HepG2 (cell line): ENCODE measurements at regions not wholly inside any gene's neighbourhood (a gene's known extent, or its start where the extent isn't known, plus 50 kb on each side); places are given as distances from the start of the nearest gene placed in this dataset.

Experiments used
- ATAC-seq: fragments of 200-7000 bp; cut with Tn5 transposase; 3 replicates; pipeline ENCODE4 v1.9.1; 2020; ENCODE audit warnings: mild to moderate bottlenecking, moderate library complexity
- BruUV-seq: library from RNA; stranded (reverse); fragments of 400-500 nt; replicated peaks from 2 replicates; lab custom pipeline; 2021; lab: Mats Ljungman, UMichigan
- CTCF ChIA-PET: fragments of 300-600 bp; formaldehyde crosslinking; extraction: SDS; loops from one replicate; lab custom pipeline; 2021; ENCODE audit warnings: low total read pairs, inconsistent platforms, low intra/inter-chr PET ratio; lab: Yijun Ruan, JAX
- POLR2A ChIA-PET: fragments of 350-600 bp; sonication (Branson Sonifier 250); formaldehyde crosslinking; loops from one replicate; lab custom pipeline; 2020; ENCODE audit warnings: antibody characterized with exemption, inconsistent platforms; lab: Yijun Ruan, JAX
- DNase-seq: peaks from one replicate; pipeline ENCODE4 v3.0.0-alpha.2; 2015; ENCODE audit warnings: low spot score
- FAIRE-seq: peaks from 3 replicates; lab custom pipeline; 2011; peaks lifted over from hg19 to GRCh38; lab: Jason Lieb, UNC
- H2AFZ ChIP-seq: one replicate; pipeline ENCODE4 v1.6.1; 2011; ENCODE audit warnings: low read length, inconsistent platforms
- H3K27ac ChIP-seq: fragments of 300-600 bp; 3 replicates; pipeline ENCODE4 v1.8.0; 2011; ENCODE audit warnings: mixed run types, mild to moderate bottlenecking, mixed read lengths, low read length, inconsistent platforms; ENCODE audit not compliant: insufficient read depth; ENCODE audit errors: extremely low read length
- H3K27me3 ChIP-seq, 2 experiments: fragments of 200-600 bp in 1 of 2; 2 replicates in 1 of 2; 3 replicates in 1 of 2; pipeline versions ENCODE4 v1.6.0 to v1.8.0; 2011; ENCODE audit warnings: low read length in 2 of 2, mild to moderate bottlenecking in 2 of 2, moderate library complexity in 2 of 2, inconsistent platforms in 1 of 2; ENCODE audit not compliant: insufficient read depth in 2 of 2, control insufficient read depth in 1 of 2
- H3K36me3 ChIP-seq, 2 experiments: fragments of 200-600 bp in 1 of 2; replicated peaks in 1 of 2; 2 replicates in 1 of 2; 3 replicates in 1 of 2; pipeline versions ENCODE4 v1.5.1 to v1.8.0; 2011; ENCODE audit warnings: low read length in 2 of 2, inconsistent platforms in 1 of 2; ENCODE audit not compliant: insufficient read depth in 2 of 2, control insufficient read depth in 1 of 2
- H3K4me1 ChIP-seq: 2 replicates; pipeline ENCODE4 v1.5.1; 2012; ENCODE audit warnings: low read length, inconsistent platforms; ENCODE audit not compliant: insufficient read depth
- H3K4me2 ChIP-seq: 2 replicates; pipeline ENCODE4 v1.6.0; 2011; ENCODE audit warnings: low read depth, low read length, inconsistent platforms
- H3K4me3 ChIP-seq, 3 experiments: fragments of 200-600 bp in 1 of 3; sonication (generic), shearing (Covaris generic) in 1 of 3; replicated peaks in 1 of 3; 2 replicates each; pipeline ENCODE4 v1.5.1; 2011 to 2016; ENCODE audit warnings: low read length in 3 of 3, inconsistent platforms in 2 of 3, low read depth in 2 of 3, mild to moderate bottlenecking in 2 of 3, control low read depth in 1 of 3, mixed read lengths in 1 of 3; ENCODE audit not compliant: insufficient read depth in 1 of 3
- H3K79me2 ChIP-seq: one replicate; pipeline ENCODE4 v1.6.1; 2011; ENCODE audit warnings: low read length, inconsistent platforms; ENCODE audit not compliant: insufficient read depth
- H3K9ac ChIP-seq: 2 replicates; pipeline ENCODE4 v1.6.0; 2011; ENCODE audit warnings: mild to moderate bottlenecking, low read depth, low read length, inconsistent platforms; ENCODE audit not compliant: insufficient read depth
- H3K9me3 ChIP-seq: 2 replicates; pipeline ENCODE4 v1.5.1; 2012; ENCODE audit warnings: mild to moderate bottlenecking, low read length
- H4K20me1 ChIP-seq: 2 replicates; pipeline ENCODE4 v1.6.0; 2011; ENCODE audit warnings: inconsistent platforms, mild to moderate bottlenecking, low read length, moderate library complexity; ENCODE audit not compliant: insufficient read depth
- HHEX ChIP-seq: IDR thresholded peaks from 2 replicates; pipeline ENCODE4 v1.6.1; 2016; ENCODE audit warnings: control low read depth
- HOXA9 ChIP-seq: sonication (generic); formaldehyde crosslinking; IDR thresholded peaks from 2 replicates; pipeline ENCODE4 v1.8.1; 2022; ENCODE audit warnings: missing genetic modification reagents, mild to moderate bottlenecking, moderate library complexity, borderline replicate concordance
- ISX ChIP-seq: sonication (generic); formaldehyde crosslinking; conservative IDR thresholded peaks from 2 replicates; pipeline ENCODE4 v1.5.0; 2020; ENCODE audit warnings: missing genetic modification reagents
- MLLT10 ChIP-seq: sonication (generic); formaldehyde crosslinking; IDR thresholded peaks from 2 replicates; pipeline ENCODE4 v1.4.0; 2020; ENCODE audit warnings: missing genetic modification reagents
- TARDBP ChIP-seq: sonication (generic); formaldehyde crosslinking; IDR thresholded peaks from 2 replicates; pipeline ENCODE4 v1.8.0; 2022; ENCODE audit warnings: mild to moderate bottlenecking, missing genetic modification reagents
- ZNF251 ChIP-seq: sonication (generic); formaldehyde crosslinking; IDR thresholded peaks from 2 replicates; pipeline ENCODE4 v1.9.0; 2021; ENCODE audit warnings: mild to moderate bottlenecking, missing genetic modification reagents
- ZNF260 ChIP-seq: sonication (generic); formaldehyde crosslinking; IDR thresholded peaks from 2 replicates; pipeline ENCODE4 v1.4.0; 2020; ENCODE audit warnings: missing genetic modification reagents, low read depth, mild to moderate bottlenecking, borderline replicate concordance
- ZNF720 ChIP-seq: sonication (generic); formaldehyde crosslinking; IDR thresholded peaks from 2 replicates; pipeline ENCODE4 v1.4.0; 2020; ENCODE audit warnings: missing genetic modification reagents
- WGBS: methylation state at CpG from one replicate; pipeline ENCODE4 v1.1.6; 2017; ENCODE audit warnings: low lambda C conversion rate; 5-methylcytosine and 5-hydroxymethylcytosine counted together
- in situ Hi-C: cut with HindIII; loops from 2 replicates; pipeline ENCODE4 v1.10.0; 2017; ENCODE audit warnings: low pct_unique_long_range_greater_than_20kb; ENCODE audit not compliant: extremely low pct_ligation_motif_present
- intact Hi-C: fragments of 100-400 bp; cut with micrococcal nuclease; formaldehyde crosslinking; loops from one replicate; pipeline ENCODE4 v1.10.0; 2022; ENCODE audit not compliant: unreplicated experiment
- TF ChIP-seq, protein P1 (sequence below): sonication (generic); formaldehyde crosslinking; IDR thresholded peaks from 2 replicates; pipeline ENCODE4 v1.4.0; 2020; ENCODE audit warnings: mild to moderate bottlenecking, missing genetic modification reagents, borderline replicate concordance
- TF ChIP-seq, protein P2 (sequence below): sonication (generic); formaldehyde crosslinking; IDR thresholded peaks from 2 replicates; pipeline ENCODE4 v1.5.1; 2020; ENCODE audit warnings: missing genetic modification reagents, mild to moderate bottlenecking, borderline replicate concordance
- TF ChIP-seq, protein P3 (sequence below): sonication (generic); formaldehyde crosslinking; IDR thresholded peaks from 2 replicates; pipeline ENCODE4 v1.4.0; 2020; ENCODE audit warnings: missing genetic modification reagents; ENCODE audit errors: not compliant biosample characterization
- TF ChIP-seq, protein P4 (sequence below): sonication (generic); formaldehyde crosslinking; IDR thresholded peaks from 2 replicates; pipeline ENCODE4 v1.5.0; 2020; ENCODE audit warnings: missing genetic modification reagents
- TF ChIP-seq, protein P5 (sequence below): IDR thresholded peaks from 2 replicates; pipeline ENCODE4 v1.6.1; 2016; ENCODE audit warnings: low read depth, control low read depth
- TF ChIP-seq, protein P6 (sequence below): sonication (generic); formaldehyde crosslinking; IDR thresholded peaks from 2 replicates; pipeline ENCODE4 v1.5.0; 2020; ENCODE audit warnings: missing genetic modification reagents

DNA sequence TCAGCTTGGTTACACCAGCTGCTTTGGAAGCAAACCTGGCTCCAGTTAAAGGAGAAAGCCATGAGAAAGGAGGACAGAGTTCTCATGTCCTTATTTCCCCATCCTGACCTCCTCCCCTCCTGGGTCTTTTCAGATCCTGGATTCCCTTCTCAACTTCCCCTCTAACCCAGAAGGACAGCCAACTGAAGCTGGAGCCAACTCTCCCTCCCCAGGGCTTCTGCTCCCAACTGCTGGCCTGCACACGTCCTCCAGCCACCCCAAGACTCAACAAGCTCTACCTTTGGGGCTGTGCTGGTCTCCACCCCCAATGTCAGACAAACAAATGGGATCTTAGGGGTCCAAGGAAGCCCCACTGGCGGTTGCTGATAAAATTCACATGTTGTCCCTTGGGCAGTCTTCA lies 651.1 kb upstream of the TBX3 start:
- H3K27ac ChIP-seq, result no peak overlapping the region
- WGBS, result 13% methylated on average over 2 of the region's 2 CpGs
- H3K4me1 ChIP-seq, result no peaks in the 10 kb centered on the region
- H3K27me3 ChIP-seq, result peaks cover 0 to 9% of the 10 kb centered on the region in 2 experiments; a peak in 1 of 5 replicates
- no peaks in the 10 kb centered on the region for H3K9me3 ChIP-seq
- no peak overlapping the region for H3K4me2 ChIP-seq
- no peak for DNase-seq
- H2AFZ ChIP-seq, result no peak overlapping the region
- CTCF ChIA-PET, result no interaction called here
- no TSS peak for BruUV-seq
- H3K79me2 ChIP-seq, result no peaks in the 10 kb centered on the region
- H4K20me1 ChIP-seq, result no peaks in the 10 kb centered on the region
- H3K4me3 ChIP-seq, result no peak overlapping the region
- POLR2A ChIA-PET, result no interaction called here
- ATAC-seq, result no peak
- no peak for FAIRE-seq
- H3K36me3 ChIP-seq, result no peaks in the 10 kb centered on the region
- H3K9ac ChIP-seq, result no peak overlapping the region
- intact Hi-C loops (no loop called here), in situ Hi-C loops (no loop called here)
- TF ChIP-seq, protein P1, sequence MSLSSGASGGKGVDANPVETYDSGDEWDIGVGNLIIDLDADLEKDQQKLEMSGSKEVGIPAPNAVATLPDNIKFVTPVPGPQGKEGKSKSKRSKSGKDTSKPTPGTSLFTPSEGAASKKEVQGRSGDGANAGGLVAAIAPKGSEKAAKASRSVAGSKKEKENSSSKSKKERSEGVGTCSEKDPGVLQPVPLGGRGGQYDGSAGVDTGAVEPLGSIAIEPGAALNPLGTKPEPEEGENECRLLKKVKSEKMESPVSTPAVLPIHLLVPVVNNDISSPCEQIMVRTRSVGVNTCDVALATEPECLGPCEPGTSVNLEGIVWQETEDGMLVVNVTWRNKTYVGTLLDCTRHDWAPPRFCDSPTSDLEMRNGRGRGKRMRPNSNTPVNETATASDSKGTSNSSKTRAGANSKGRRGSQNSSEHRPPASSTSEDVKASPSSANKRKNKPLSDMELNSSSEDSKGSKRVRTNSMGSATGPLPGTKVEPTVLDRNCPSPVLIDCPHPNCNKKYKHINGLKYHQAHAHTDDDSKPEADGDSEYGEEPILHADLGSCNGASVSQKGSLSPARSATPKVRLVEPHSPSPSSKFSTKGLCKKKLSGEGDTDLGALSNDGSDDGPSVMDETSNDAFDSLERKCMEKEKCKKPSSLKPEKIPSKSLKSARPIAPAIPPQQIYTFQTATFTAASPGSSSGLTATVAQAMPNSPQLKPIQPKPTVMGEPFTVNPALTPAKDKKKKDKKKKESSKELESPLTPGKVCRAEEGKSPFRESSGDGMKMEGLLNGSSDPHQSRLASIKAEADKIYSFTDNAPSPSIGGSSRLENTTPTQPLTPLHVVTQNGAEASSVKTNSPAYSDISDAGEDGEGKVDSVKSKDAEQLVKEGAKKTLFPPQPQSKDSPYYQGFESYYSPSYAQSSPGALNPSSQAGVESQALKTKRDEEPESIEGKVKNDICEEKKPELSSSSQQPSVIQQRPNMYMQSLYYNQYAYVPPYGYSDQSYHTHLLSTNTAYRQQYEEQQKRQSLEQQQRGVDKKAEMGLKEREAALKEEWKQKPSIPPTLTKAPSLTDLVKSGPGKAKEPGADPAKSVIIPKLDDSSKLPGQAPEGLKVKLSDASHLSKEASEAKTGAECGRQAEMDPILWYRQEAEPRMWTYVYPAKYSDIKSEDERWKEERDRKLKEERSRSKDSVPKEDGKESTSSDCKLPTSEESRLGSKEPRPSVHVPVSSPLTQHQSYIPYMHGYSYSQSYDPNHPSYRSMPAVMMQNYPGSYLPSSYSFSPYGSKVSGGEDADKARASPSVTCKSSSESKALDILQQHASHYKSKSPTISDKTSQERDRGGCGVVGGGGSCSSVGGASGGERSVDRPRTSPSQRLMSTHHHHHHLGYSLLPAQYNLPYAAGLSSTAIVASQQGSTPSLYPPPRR (CRISPR knock-in tag), result no peak
- TF ChIP-seq ISX (CRISPR knock-in tag) (no peak), HOXA9 (CRISPR knock-in tag) (no peak), HHEX (CRISPR knock-in tag) (no peak), TARDBP (no peak), ZNF260 (CRISPR knock-in tag) (no peak), MLLT10 (CRISPR knock-in tag) (no peak), ZNF720 (no peak), ZNF251 (no peak)
- TF ChIP-seq, protein P2, sequence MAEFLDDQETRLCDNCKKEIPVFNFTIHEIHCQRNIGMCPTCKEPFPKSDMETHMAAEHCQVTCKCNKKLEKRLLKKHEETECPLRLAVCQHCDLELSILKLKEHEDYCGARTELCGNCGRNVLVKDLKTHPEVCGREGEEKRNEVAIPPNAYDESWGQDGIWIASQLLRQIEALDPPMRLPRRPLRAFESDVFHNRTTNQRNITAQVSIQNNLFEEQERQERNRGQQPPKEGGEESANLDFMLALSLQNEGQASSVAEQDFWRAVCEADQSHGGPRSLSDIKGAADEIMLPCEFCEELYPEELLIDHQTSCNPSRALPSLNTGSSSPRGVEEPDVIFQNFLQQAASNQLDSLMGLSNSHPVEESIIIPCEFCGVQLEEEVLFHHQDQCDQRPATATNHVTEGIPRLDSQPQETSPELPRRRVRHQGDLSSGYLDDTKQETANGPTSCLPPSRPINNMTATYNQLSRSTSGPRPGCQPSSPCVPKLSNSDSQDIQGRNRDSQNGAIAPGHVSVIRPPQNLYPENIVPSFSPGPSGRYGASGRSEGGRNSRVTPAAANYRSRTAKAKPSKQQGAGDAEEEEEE (CRISPR knock-in tag), result no peak
- TF ChIP-seq, protein P3, sequence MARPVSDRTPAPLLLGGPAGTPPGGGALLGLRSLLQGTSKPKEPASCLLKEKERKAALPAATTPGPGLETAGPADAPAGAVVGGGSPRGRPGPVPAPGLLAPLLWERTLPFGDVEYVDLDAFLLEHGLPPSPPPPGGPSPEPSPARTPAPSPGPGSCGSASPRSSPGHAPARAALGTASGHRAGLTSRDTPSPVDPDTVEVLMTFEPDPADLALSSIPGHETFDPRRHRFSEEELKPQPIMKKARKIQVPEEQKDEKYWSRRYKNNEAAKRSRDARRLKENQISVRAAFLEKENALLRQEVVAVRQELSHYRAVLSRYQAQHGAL (CRISPR knock-in tag), result no peak
- TF ChIP-seq, protein P4, sequence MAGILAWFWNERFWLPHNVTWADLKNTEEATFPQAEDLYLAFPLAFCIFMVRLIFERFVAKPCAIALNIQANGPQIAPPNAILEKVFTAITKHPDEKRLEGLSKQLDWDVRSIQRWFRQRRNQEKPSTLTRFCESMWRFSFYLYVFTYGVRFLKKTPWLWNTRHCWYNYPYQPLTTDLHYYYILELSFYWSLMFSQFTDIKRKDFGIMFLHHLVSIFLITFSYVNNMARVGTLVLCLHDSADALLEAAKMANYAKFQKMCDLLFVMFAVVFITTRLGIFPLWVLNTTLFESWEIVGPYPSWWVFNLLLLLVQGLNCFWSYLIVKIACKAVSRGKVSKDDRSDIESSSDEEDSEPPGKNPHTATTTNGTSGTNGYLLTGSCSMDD (CRISPR knock-in tag), result no peak
- TF ChIP-seq, protein P5, sequence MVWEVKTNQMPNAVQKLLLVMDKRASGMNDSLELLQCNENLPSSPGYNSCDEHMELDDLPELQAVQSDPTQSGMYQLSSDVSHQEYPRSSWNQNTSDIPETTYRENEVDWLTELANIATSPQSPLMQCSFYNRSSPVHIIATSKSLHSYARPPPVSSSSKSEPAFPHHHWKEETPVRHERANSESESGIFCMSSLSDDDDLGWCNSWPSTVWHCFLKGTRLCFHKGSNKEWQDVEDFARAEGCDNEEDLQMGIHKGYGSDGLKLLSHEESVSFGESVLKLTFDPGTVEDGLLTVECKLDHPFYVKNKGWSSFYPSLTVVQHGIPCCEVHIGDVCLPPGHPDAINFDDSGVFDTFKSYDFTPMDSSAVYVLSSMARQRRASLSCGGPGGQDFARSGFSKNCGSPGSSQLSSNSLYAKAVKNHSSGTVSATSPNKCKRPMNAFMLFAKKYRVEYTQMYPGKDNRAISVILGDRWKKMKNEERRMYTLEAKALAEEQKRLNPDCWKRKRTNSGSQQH (CRISPR knock-in tag), result no peak
- TF ChIP-seq, protein P6, sequence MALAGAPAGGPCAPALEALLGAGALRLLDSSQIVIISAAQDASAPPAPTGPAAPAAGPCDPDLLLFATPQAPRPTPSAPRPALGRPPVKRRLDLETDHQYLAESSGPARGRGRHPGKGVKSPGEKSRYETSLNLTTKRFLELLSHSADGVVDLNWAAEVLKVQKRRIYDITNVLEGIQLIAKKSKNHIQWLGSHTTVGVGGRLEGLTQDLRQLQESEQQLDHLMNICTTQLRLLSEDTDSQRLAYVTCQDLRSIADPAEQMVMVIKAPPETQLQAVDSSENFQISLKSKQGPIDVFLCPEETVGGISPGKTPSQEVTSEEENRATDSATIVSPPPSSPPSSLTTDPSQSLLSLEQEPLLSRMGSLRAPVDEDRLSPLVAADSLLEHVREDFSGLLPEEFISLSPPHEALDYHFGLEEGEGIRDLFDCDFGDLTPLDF (CRISPR knock-in tag), result no peak
